OCI-LY7 (cell line): ENCODE measurements at regions not wholly inside any gene's neighbourhood (a gene's known extent, or its start where the extent isn't known, plus 50 kb on each side); places are given as distances from the start of the nearest gene placed in this dataset.

Experiments
- CTCF ChIP-seq: fragments of 200-600 bp; sonication (generic); conservative IDR thresholded peaks from 2 replicates; pipeline ENCODE4 v1.5.1; 2014; ENCODE audit warnings: mild to moderate bottlenecking, antibody characterized with exemption, low read length, moderate library complexity, mixed read lengths
- EZH2phosphoT487 ChIP-seq: fragments of 200-600 bp; sonication (generic); IDR thresholded peaks from 2 replicates; pipeline ENCODE4 v1.6.1; 2018; ENCODE audit warnings: low read depth, borderline replicate concordance, mild to moderate bottlenecking, mixed run types, antibody characterized with exemption, low read length, moderate library complexity, mixed read lengths

DNA sequence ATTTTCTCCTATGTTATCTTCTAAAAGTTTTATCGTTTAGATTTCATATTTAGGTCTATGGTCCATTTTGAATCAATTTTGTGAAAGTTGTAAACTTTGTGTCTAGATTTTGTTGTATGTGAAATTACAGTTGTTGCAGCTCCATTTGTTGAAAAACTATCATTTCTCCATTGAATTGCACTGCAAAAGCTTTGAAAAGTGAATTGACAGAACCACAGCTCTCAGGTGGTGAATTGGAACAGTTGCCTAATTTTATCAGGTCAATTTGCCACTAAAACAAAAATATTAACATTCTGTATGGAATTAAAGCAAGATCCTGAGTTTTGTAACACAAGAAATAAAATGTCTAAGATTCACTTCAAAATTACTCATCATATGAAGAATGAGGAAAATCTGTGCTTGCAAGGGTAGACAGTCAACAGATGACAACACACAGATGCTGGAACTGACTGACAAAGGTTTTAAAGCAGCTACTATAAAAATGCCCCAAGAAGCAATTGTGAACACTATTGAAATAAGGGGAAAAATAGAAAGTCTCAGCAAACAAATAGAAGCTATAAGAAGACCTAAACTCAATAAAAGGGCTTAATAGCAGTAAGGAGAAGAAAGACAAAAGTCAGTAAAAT, 346.7 kb downstream of the PAX1 start:
- TF ChIP-seq EZH2phosphoT487: no peak
- TF ChIP-seq CTCF: no peak
